Progenitor cell of endocrine pancreas (in vitro differentiated cells): ENCODE measurements at regions not wholly inside any gene's neighbourhood (a gene's known extent, or its start where the extent isn't known, plus 50 kb on each side); places are given as distances from the start of the nearest gene placed in this dataset.
"Not testable (repeated sequence)": the region's sequence is repeated elsewhere in the genome, so short reads cannot be mapped to it uniquely, and the experiment has no call there.

Source experiments
- DNase-seq: peaks from one replicate; pipeline ENCODE4 v3.0.0; 2021; ENCODE audit warnings: low spot score; ENCODE audit not compliant: unreplicated experiment
- H3K27ac Mint-ChIP-seq: 2 replicates; pipeline ENCODE4 v1.8.0; 2021; ENCODE audit warnings: mild to moderate bottlenecking, moderate library complexity, mixed read lengths
- H3K27me3 Mint-ChIP-seq: 2 replicates; pipeline ENCODE4 v1.8.0; 2021; ENCODE audit warnings: mixed read lengths
- H3K36me3 Mint-ChIP-seq: 2 replicates; pipeline ENCODE4 v1.8.0; 2022; ENCODE audit warnings: mixed read lengths; ENCODE audit not compliant: insufficient read depth
- H3K4me1 Mint-ChIP-seq: 2 replicates; pipeline ENCODE4 v1.8.0; 2021; ENCODE audit warnings: low read depth, mixed read lengths
- H3K4me3 Mint-ChIP-seq: 2 replicates; pipeline ENCODE4 v1.8.0; 2021; ENCODE audit warnings: low read depth, mild to moderate bottlenecking, moderate library complexity, mixed read lengths
- H3K9me3 Mint-ChIP-seq: 2 replicates; pipeline ENCODE4 v1.8.0; 2021; ENCODE audit warnings: low read depth, mixed read lengths
- TF ChIP-seq, protein P1 (sequence below): fragments of 200-600 bp; sonication (generic); IDR thresholded peaks from one replicate; pipeline ENCODE4 v1.5.0; 2021; ENCODE audit warnings: antibody characterized with exemption, mild to moderate bottlenecking; ENCODE audit not compliant: unreplicated experiment

DNA sequence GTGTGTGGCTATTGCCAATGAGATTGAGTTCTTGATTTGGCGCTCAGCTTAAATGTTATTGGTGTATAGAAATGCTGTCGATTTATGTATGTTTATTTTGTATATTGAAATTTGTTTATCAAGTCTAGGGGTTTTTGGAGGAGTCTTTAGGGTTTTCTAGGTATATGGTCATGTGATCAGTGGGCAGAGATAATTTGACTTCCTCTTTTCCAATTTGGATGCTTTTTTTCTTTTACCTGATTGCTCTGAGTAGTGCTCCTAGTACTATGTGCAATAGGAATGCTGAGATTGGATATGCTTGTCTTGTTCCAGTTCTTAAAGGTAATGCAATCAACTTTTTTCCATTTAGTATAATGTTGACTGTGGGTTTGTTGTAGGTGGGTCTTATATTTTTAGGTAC, 99.8 kb upstream of the PMCH start:
- TF ChIP-seq, protein P1, sequence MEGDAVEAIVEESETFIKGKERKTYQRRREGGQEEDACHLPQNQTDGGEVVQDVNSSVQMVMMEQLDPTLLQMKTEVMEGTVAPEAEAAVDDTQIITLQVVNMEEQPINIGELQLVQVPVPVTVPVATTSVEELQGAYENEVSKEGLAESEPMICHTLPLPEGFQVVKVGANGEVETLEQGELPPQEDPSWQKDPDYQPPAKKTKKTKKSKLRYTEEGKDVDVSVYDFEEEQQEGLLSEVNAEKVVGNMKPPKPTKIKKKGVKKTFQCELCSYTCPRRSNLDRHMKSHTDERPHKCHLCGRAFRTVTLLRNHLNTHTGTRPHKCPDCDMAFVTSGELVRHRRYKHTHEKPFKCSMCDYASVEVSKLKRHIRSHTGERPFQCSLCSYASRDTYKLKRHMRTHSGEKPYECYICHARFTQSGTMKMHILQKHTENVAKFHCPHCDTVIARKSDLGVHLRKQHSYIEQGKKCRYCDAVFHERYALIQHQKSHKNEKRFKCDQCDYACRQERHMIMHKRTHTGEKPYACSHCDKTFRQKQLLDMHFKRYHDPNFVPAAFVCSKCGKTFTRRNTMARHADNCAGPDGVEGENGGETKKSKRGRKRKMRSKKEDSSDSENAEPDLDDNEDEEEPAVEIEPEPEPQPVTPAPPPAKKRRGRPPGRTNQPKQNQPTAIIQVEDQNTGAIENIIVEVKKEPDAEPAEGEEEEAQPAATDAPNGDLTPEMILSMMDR = no peak
- no peaks in the 10 kb centered on the region for H3K4me1 Mint-ChIP-seq
- H3K27me3 Mint-ChIP-seq = no peaks in the 10 kb centered on the region
- no peaks in the 10 kb centered on the region for H3K9me3 Mint-ChIP-seq
- no peak overlapping the region for H3K4me3 Mint-ChIP-seq
- no peak for DNase-seq
- no peak overlapping the region for H3K27ac Mint-ChIP-seq
- no peaks in the 10 kb centered on the region for H3K36me3 Mint-ChIP-seq

DNA sequence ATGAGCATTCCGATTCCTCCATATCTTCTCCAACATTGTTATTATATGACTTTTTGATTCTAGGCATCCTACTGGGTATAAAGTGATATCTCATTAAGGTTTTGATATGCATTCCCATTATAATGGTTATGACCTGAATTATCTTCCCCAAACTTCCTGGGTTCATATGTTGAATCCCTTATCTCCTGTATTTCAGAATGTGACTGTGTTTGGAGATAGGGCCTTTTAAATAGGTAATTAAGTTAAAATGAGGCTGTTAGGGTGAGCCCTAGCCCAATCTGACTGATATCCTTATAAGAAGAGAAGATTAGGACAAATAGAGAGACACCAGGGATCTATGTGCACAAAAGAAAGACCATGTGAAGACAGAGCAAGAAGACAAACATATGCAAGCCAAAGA, 96.9 kb upstream of the PMCH start:
- Mint-ChIP-seq H3K9me3 (peaks cover 7% of the 10 kb centered on the region), H3K36me3 (no peaks in the 10 kb centered on the region), H3K4me1 (no peaks in the 10 kb centered on the region), H3K27me3 (no peaks in the 10 kb centered on the region), H3K4me3 (no peak overlapping the region), H3K27ac (no peak overlapping the region)
- DNase-seq = no peak
- TF ChIP-seq, protein P1 = no peak

DNA sequence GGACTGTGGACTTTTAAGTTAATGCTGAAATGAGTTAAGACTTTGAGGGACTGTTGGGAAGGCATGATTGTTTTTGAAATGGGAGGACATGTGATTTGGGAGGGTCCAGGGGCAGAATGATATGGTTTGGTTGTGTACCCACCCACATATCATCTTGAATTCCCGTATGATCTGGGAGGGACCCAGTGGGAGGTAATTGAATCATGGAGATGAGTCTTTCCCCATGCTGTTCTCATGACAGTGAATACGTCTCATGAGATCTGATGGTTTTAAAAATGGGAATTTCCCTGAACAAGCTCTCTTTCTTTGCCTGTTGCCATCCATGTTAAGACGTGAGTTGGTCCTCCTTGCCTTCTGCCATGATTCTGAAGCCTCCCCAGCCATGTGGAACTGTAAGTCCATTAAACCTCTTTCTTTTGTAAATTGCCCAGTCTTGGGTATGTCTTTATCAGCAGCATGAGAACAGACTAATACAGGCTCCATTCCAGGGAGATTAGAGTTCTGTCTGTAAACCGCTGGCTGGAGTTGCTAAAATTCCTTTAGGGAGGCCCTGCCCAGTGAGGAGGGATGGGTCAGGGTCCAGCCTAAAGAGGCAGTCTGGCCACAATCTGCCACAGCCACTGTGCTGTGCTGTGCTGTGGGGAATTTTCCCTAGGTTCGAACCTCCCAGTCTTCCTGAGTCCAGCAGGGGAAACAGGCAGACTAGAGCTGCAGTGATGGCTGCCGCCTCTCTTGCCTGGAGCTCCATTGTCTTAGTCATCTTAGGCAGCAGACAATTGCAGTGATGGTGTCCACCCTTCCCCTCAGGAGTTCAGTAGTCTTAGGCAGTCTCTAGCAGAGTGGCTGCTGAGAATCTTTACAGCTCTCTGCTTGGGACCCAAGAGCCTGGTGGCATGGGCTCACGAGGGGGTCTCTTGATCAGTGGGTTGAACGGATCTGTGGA, 94.1 kb upstream of the PMCH start:
- not testable (repeated sequence) for H3K27ac Mint-ChIP-seq, H3K9me3 Mint-ChIP-seq, H3K27me3 Mint-ChIP-seq, H3K36me3 Mint-ChIP-seq, H3K4me1 Mint-ChIP-seq, H3K4me3 Mint-ChIP-seq, DNase-seq

DNA sequence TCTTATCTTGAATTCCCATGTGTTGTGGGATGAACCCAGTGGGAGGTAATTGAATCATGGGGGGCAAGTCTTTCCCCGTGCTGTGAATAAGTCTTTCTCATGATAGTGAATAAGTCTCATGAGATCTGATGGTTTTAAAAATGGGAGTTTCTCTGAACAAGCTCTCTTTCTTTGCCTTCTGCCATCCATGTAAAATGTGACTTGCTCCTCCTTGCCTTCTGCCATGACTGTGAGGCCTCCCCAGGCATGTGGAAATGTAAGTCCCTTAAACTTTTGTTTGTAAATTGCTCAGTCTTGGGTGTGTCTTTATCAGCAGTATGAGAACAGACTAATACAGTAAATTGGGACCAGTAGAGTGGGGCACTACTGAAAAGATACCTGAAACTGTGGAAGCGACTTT, 92.1 kb upstream of the PMCH start:
- H3K27ac Mint-ChIP-seq, H3K9me3 Mint-ChIP-seq, H3K4me1 Mint-ChIP-seq, DNase-seq, H3K4me3 Mint-ChIP-seq, H3K36me3 Mint-ChIP-seq, H3K27me3 Mint-ChIP-seq: not testable (repeated sequence)

DNA sequence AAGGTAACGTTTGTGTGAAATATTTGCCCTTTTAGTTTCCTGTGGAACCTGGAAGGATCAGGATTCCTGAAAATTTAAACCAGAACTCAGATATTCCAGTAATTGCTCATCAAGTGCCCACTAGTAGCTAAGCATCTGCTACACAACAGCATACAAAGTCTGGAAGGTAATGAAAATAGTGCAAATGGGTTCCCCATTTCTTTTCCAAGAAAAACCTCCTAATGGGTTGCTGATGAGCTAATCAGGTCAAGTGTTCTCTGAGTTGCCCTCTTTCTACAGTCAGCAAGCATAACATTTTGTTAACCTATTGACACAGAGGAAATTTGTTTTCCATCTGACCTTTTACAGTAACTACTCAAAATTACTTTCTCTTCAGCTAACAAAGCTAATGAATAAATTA, 83.6 kb upstream of the PMCH start:
- no peak overlapping the region for H3K27ac Mint-ChIP-seq
- TF ChIP-seq, protein P1 = no peak
- H3K9me3 Mint-ChIP-seq = peaks cover 7% of the 10 kb centered on the region
- H3K4me1 Mint-ChIP-seq = no peaks in the 10 kb centered on the region
- DNase-seq = no peak
- H3K36me3 Mint-ChIP-seq = no peaks in the 10 kb centered on the region
- peaks cover 5% of the 10 kb centered on the region for H3K27me3 Mint-ChIP-seq
- no peak overlapping the region for H3K4me3 Mint-ChIP-seq

DNA sequence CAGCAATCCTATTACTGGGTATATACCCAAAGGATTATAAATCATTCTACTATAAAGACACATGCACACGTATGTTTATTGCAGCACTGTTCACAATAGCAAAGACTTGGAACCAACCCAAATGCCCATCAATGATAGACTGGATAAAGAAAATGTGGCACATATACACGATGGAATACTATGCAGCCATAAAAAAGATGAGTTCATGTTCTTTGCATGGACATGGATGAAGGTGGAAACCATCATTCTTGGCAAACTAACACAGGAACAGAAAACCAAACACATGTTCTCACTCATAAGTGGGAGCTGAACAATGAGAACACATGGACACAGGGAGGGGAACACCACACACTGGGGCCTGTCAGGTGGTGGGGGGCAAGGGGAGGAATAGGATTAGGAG, 58.1 kb upstream of the PMCH start:
- not testable (repeated sequence) for H3K27me3 Mint-ChIP-seq, DNase-seq, H3K4me3 Mint-ChIP-seq, H3K27ac Mint-ChIP-seq, H3K36me3 Mint-ChIP-seq, H3K4me1 Mint-ChIP-seq
- H3K9me3 Mint-ChIP-seq = peaks cover 18% of the 10 kb centered on the region

DNA sequence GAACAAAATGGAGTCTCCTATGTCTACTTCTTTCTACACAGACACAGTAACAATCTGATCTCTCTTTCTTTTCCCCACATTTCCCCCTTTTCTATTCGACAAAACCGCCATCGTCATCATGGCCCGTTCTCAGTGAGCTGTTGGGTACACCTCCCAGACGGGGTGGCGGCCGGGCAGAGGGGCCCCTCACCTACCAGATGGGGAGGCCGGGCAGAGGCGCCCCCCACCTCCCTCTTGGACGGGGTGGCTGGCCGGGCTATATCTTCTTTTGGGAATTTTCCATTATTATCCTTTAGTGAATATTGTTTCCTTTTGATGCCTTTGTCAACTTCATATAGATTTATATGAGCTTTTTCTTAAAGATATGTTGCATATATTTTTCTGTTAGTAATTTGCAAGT, 53.4 kb upstream of the PMCH start:
- peaks cover 22% of the 10 kb centered on the region for H3K9me3 Mint-ChIP-seq
- H3K27me3 Mint-ChIP-seq, DNase-seq, H3K4me1 Mint-ChIP-seq, H3K4me3 Mint-ChIP-seq, H3K36me3 Mint-ChIP-seq, H3K27ac Mint-ChIP-seq: not testable (repeated sequence)
